Fibroblast of lung (primary cell): ENCODE measurements at regions not wholly inside any gene's neighbourhood (a gene's known extent, or its start where the extent isn't known, plus 50 kb on each side); places are given as distances from the start of the nearest gene placed in this dataset.

Experiments
- EZH2 ChIP-seq: IDR thresholded peaks from 2 replicates; pipeline ENCODE4 v1.5.1; 2012; ENCODE audit warnings: low read length, control low read depth, mild to moderate bottlenecking; ENCODE audit errors: missing control alignments
- TF ChIP-seq, protein P1 (sequence below), 2 donors: IDR thresholded peaks in 1 of 2; conservative IDR thresholded peaks in 1 of 2; 1 replicate in 1 of 2; 2 replicates in 1 of 2; pipeline ENCODE4 v1.5.1; 2011 to 2012; ENCODE audit warnings: low read length in 2 of 2, control low read depth in 1 of 2, inconsistent platforms in 1 of 2, low read depth in 1 of 2, mild to moderate bottlenecking in 1 of 2

DNA sequence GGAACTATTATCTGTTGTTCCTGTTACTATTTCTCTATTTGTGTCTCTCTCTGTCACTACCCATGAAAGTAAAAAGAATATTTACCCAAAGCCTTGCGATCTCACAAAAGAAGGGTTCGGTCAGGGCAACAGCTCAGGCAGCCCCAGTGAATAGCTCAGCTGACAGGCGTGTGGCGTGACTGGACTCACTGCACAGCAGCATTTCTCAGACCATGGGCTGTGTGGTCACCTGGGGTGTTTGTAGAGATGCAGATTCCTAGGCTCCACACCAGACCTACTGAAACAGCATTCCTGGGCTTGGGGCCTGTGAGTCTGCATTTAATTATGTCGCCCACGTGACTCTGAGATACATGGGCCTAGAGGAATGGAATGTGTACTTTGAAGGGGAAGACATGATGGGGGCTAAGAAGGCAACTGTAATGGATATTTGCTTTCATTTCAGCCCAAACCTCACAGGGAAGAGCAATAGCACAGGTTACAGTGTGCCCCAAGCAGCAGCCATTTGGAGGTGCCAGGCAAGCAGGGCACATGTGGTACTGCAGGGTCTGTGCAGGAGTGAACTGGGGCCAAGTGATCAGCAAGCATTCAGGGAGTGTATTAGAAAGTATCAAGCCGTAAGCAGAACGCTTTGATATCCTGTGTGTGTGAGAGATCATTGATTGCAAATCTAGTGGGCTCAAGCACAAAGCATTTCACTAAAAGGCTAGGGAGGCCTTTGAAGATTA is 90.4 kb upstream of the RBMS1 start:
- TF ChIP-seq, protein P1, sequence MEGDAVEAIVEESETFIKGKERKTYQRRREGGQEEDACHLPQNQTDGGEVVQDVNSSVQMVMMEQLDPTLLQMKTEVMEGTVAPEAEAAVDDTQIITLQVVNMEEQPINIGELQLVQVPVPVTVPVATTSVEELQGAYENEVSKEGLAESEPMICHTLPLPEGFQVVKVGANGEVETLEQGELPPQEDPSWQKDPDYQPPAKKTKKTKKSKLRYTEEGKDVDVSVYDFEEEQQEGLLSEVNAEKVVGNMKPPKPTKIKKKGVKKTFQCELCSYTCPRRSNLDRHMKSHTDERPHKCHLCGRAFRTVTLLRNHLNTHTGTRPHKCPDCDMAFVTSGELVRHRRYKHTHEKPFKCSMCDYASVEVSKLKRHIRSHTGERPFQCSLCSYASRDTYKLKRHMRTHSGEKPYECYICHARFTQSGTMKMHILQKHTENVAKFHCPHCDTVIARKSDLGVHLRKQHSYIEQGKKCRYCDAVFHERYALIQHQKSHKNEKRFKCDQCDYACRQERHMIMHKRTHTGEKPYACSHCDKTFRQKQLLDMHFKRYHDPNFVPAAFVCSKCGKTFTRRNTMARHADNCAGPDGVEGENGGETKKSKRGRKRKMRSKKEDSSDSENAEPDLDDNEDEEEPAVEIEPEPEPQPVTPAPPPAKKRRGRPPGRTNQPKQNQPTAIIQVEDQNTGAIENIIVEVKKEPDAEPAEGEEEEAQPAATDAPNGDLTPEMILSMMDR (conservative IDR thresholded peaks at IDR 0.05 in 1 of 2, IDR thresholded peaks at IDR 0.05 in 1 of 2; ENCODE audit: low read depth in 1 of 2, low read length in 2 of 2), result no peak
- TF ChIP-seq EZH2, result no peak
